ENCODE measurements at regions not wholly inside any gene's neighbourhood (a gene's known extent, or its start where the extent isn't known, plus 50 kb on each side); places are given as distances from the start of the nearest gene placed in this dataset.
"Not testable (repeated sequence)": the region's sequence is repeated elsewhere in the genome, so short reads cannot be mapped to it uniquely, and the experiment has no call there.

- DNase-seq, result no peak
Measured at GRCh38 chr11:90704510-90704909, 481.7 kb upstream of the CHORDC1 start.

- DNase-seq, result no peak
Measured at GRCh38 chr11:90701716-90702115, 478.9 kb upstream of the CHORDC1 start.

- DNase-seq, result no peak
Measured at GRCh38 chr11:90700789-90701439, 478.1 kb upstream of the CHORDC1 start.

GRCh38 chr11:90699791-90700400, 477.0 kb upstream of the CHORDC1 start:
- DNase-seq, result no peak

GRCh38 chr11:90698238-90698637, 475.4 kb upstream of the CHORDC1 start:
- DNase-seq, result no peak

- DNase-seq, result not testable (repeated sequence)
Measured at GRCh38 chr11:90675496-90675895, 452.6 kb upstream of the CHORDC1 start.

GRCh38 chr11:90669094-90669493, 446.2 kb upstream of the CHORDC1 start:
- DNase-seq, result no peak

- DNase-seq, result no peak
Measured at GRCh38 chr11:90668502-90668901, 445.7 kb upstream of the CHORDC1 start.

- DNase-seq, result no peak
Measured at GRCh38 chr11:90661233-90661632, 438.4 kb upstream of the CHORDC1 start.

- DNase-seq, result no peak
Measured at GRCh38 chr11:90656171-90656570, 433.3 kb upstream of the CHORDC1 start.

- DNase-seq, result no peak
Measured at GRCh38 chr11:90650153-90650552, 427.3 kb upstream of the CHORDC1 start.

- DNase-seq, result no peak
Measured at GRCh38 chr11:90646706-90647105, 423.9 kb upstream of the CHORDC1 start.

- no peak for DNase-seq
Measured at GRCh38 chr11:90646266-90646665, 423.4 kb upstream of the CHORDC1 start.

- no peak for DNase-seq
Measured at GRCh38 chr11:90639461-90639993, 416.7 kb upstream of the CHORDC1 start.

- DNase-seq, result no peak
Measured at GRCh38 chr11:90635886-90636285, 413.0 kb upstream of the CHORDC1 start.

- DNase-seq, result no peak
Measured at GRCh38 chr11:90635151-90635550, 412.3 kb upstream of the CHORDC1 start.

GRCh38 chr11:90630176-90630575, 407.3 kb upstream of the CHORDC1 start:
- no peak for DNase-seq

GRCh38 chr11:90629229-90629806, 406.5 kb upstream of the CHORDC1 start:
- DNase-seq, result no peak

GRCh38 chr11:90614318-90614717, 391.5 kb upstream of the CHORDC1 start:
- DNase-seq, result no peak

GRCh38 chr11:90613037-90613436, 390.2 kb upstream of the CHORDC1 start:
- DNase-seq, result not testable (repeated sequence)

GRCh38 chr11:90606721-90607120, 383.9 kb upstream of the CHORDC1 start:
- no peak for DNase-seq

- DNase-seq, result no peak
Measured at GRCh38 chr11:90601261-90601660, 378.4 kb upstream of the CHORDC1 start.

GRCh38 chr11:90594658-90595057, 371.8 kb upstream of the CHORDC1 start:
- DNase-seq, result no peak

- DNase-seq, result no peak
Measured at GRCh38 chr11:90593099-90593498, 370.2 kb upstream of the CHORDC1 start.
